ENCODE measurements at regions not wholly inside any gene's neighbourhood (a gene's known extent, or its start where the extent isn't known, plus 50 kb on each side); places are given as distances from the start of the nearest gene placed in this dataset.

GRCh38 chr5:25579111-25579510, 934.3 kb upstream of the CDH10 start:
- H3K4me3 ChIP-seq (replicated peaks in 1 of 2; ENCODE audit: low read depth in 2 of 2, low read length in 2 of 2): no peak overlapping the region
- DNase-seq (ENCODE audit: low read depth in 2 of 2): no peak
- no peak for TF ChIP-seq CTCF (IDR thresholded peaks at IDR 0.05; ENCODE audit: low read depth, low read length)

DNA sequence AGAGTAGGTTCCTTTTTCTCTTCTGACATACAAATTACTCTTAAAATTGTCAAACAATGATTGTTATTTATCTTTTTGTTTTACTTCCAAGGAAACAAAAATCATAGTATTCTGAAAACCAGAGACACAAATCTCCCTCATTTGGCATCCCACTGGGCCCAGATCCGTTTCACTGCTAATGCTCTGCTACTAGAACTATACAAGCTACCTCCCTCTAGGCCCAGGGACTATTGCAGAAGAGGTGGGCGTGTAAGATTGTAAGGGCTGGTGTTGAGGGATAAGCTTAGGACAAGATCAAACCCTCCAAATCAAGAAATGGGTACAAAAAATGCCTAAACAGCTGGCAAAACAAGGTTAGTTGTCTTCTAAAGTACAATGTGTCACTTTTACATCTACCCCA, 928.9 kb upstream of the CDH10 start:
- TF ChIP-seq CTCF (IDR thresholded peaks at IDR 0.05; ENCODE audit: low read depth, low read length): no peak
- no peak for DNase-seq (ENCODE audit: low read depth in 2 of 2)
- H3K4me3 ChIP-seq (replicated peaks in 1 of 2; ENCODE audit: low read depth in 2 of 2, low read length in 2 of 2): no peak overlapping the region

DNA sequence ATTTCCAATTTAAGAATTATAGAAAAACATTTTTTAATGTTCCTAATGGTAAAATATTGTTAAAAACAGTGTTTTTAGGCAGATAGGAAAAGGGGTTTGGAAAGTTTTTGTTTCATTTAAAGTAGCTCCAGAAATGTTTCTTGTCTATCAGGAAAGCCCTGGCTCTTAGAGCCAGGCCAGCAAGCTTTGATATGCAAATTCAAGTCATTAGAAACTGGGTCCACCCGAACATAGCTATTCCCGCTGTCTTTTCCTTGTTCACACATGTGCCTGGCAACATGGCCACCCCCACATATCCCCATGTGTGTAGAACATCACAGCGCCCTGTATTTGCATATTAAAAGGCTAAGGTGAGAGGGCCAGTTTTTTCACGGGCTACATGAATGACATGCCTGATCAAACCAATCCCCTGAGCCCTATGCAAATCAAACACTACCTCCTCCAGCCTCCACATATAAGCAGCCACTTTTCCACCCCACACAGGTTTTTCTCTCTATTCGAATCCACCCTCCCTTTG, 925.3 kb upstream of the CDH10 start:
- no peak overlapping the region for H3K4me3 ChIP-seq (replicated peaks in 1 of 2; ENCODE audit: low read depth in 2 of 2, low read length in 2 of 2)

DNA sequence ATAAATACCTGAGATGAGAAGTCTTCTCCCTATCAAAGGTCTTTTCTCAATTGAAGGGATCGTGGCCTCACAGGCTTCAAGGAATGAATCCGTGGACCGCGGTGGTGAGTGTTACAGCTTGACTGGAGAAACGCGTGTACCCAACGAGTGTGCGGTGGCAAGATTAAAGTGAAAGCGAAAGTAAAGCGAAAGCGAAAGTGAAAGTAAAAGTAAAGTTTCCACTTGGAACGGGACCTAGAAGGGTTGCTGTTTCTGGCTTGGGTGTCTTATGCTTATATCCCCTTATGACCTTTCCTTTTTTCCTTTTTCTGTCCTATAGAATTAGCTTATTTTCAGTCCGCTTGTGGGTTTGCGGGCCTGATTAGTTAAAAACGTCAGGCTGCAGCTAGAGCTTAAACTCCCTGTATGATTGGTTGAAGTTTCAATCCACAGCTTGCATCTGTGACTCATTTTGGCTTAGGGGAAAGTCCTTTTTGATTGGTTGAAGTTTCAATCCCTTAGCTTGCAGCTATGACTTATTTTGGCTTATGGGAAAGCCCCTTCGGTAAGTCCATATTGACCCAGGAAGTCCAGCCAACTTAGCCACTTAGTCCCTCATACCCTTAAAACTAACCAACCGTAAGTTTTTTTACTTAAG, 924.3 kb upstream of the CDH10 start:
- DNase-seq (ENCODE audit: low read depth in 2 of 2): no peak
- no peak overlapping the region for H3K4me3 ChIP-seq (replicated peaks in 1 of 2; ENCODE audit: low read depth in 2 of 2, low read length in 2 of 2)
- TF ChIP-seq CTCF (IDR thresholded peaks at IDR 0.05; ENCODE audit: low read depth, low read length): no peak

More for the DNA sequence above, 925.3 kb upstream of the CDH10 start:
- no peak for DNase-seq (ENCODE audit: low read depth in 2 of 2)
- TF ChIP-seq CTCF (IDR thresholded peaks at IDR 0.05; ENCODE audit: low read depth, low read length): no peak

- no peak for TF ChIP-seq CTCF (IDR thresholded peaks at IDR 0.05; ENCODE audit: low read depth, low read length)
- H3K4me3 ChIP-seq (replicated peaks in 1 of 2; ENCODE audit: low read depth in 2 of 2, low read length in 2 of 2): no peak overlapping the region
- DNase-seq (ENCODE audit: low read depth in 2 of 2): no peak
Observed at GRCh38 chr5:25568294-25568693, 923.5 kb upstream of the CDH10 start.

DNA sequence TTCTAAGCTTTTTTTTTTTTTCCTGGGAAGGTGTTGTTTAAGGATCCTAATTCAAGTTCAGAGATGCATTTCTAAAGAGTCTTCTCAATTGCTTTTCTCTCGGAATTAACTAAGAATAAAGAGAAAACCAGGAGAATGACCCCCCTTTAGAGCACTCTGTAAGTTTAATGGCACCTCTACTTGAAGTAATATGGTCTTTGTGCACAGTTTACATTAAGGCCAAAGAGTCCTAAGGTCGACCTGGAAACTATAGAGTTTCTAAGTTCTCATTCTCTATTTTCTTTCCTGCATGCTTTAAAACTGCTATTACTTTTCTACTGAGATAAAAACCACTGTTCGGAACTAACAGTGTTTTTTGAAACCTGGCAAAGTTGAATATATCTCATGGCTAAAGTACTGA, 923.1 kb upstream of the CDH10 start:
- H3K4me3 ChIP-seq (replicated peaks in 1 of 2; ENCODE audit: low read depth in 2 of 2, low read length in 2 of 2): no peak overlapping the region
- no peak for DNase-seq (ENCODE audit: low read depth in 2 of 2)
- no peak for TF ChIP-seq CTCF (IDR thresholded peaks at IDR 0.05; ENCODE audit: low read depth, low read length)

DNA sequence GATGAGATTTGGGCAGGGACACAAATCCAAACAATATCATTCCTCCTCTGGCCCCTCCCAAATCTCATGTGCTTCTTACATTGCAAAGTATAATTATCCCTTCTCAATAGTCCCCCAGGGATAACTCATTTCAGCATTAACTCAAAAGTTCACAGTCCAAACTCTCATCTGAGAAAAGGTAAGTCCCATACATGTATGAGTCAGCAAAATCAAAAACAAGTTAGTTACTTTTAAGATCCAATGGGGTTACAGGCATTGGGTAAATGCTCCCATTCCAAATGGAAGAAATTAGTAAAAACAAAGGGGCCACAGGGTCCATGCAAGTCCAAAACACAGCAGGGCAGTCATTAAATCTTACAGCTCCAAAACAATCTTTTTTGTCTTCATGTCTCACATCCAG, 917.9 kb upstream of the CDH10 start:
- H3K4me3 ChIP-seq (replicated peaks in 1 of 2; ENCODE audit: low read depth in 2 of 2, low read length in 2 of 2): no peak overlapping the region
- no peak for TF ChIP-seq CTCF (IDR thresholded peaks at IDR 0.05; ENCODE audit: low read depth, low read length)
- DNase-seq (ENCODE audit: low read depth in 2 of 2): no peak
